Thyroid gland (tissue), 4 donors: ENCODE measurements at regions not wholly inside any gene's neighbourhood (a gene's known extent, or its start where the extent isn't known, plus 50 kb on each side); places are given as distances from the start of the nearest gene placed in this dataset.

Source experiments
- DNase-seq, 2 donors: peaks; one replicate each; pipeline ENCODE4 v3.0.0-alpha.2; 2019
- H3K27ac ChIP-seq, 3 donors: fragments of 200-600 bp; sonication (generic); 1 replicate in 2 of 3; 2 replicates in 1 of 3; pipeline ENCODE4 v1.5.1; 2016 to 2019; ENCODE audit warnings: mild to moderate bottlenecking in 1 of 3, moderate library complexity in 1 of 3
- H3K27me3 ChIP-seq: fragments of 200-600 bp; sonication (generic); one replicate; pipeline ENCODE4 v1.5.1; 2019
- H3K36me3 ChIP-seq, 2 donors: fragments of 200-600 bp; sonication (generic); one replicate each; pipeline ENCODE4 v1.5.1; 2016 to 2019
- H3K4me1 ChIP-seq, 2 donors: fragments of 200-600 bp; sonication (generic); one replicate each; pipeline ENCODE4 v1.5.1; 2017 to 2019
- H3K4me3 ChIP-seq, 3 donors: fragments of 200-600 bp; sonication (generic); replicated peaks in 1 of 3; 1 replicate in 2 of 3; 2 replicates in 1 of 3; pipeline ENCODE4 v1.5.1; 2016; ENCODE audit warnings: mild to moderate bottlenecking in 1 of 3
- H3K9me3 ChIP-seq: fragments of 200-600 bp; sonication (generic); one replicate; pipeline ENCODE4 v1.5.1; 2017
- CTCF ChIP-seq, 6 experiments: fragments of 200-600 bp in 3 of 6; fragments of 450-650 bp in 3 of 6; sonication (generic) in 3 of 6; IDR thresholded peaks; one replicate each; pipeline ENCODE4 v1.5.1; 2016 to 2019; ENCODE audit warnings: antibody characterized with exemption in 6 of 6, mild to moderate bottlenecking in 2 of 6, inconsistent platforms in 1 of 6, moderate library complexity in 1 of 6
- POLR2A ChIP-seq, 2 donors: fragments of 450-650 bp; IDR thresholded peaks; one replicate each; pipeline ENCODE4 v1.6.1; 2017; ENCODE audit warnings: antibody characterized with exemption in 2 of 2, mild to moderate bottlenecking in 2 of 2, moderate library complexity in 1 of 2
- WGBS, 2 donors: methylation state at CpG; one replicate each; pipeline ENCODE4 v1.1.5; 2017; 5-methylcytosine and 5-hydroxymethylcytosine counted together
- intact Hi-C: fragments of 100-400 bp; cut with DNase I; formaldehyde crosslinking; loops from one replicate; pipeline ENCODE4 v1.15.1; 2023

- Histone ChIP-seq H3K4me3 (no peak overlapping the region), H3K36me3 (no peaks in the 10 kb centered on the region), H3K27ac (no peak overlapping the region), H3K9me3 (no peaks in the 10 kb centered on the region), H3K27me3 (no peaks in the 10 kb centered on the region), H3K4me1 (no peaks in the 10 kb centered on the region)
- no peak for TF ChIP-seq POLR2A (IDR thresholded peaks at IDR 0.05)
- no peak for TF ChIP-seq CTCF (IDR thresholded peaks at IDR 0.05)
- WGBS, 2 donors = 88 to 93% methylated on average over 2 of the region's 2 CpGs
- DNase-seq = no peak
- intact Hi-C loops = no loop called here
Observed at GRCh38 chr16:22628994-22629393, 118.3 kb downstream of the NPIPB5 start.

- H3K4me1 ChIP-seq = no peaks in the 10 kb centered on the region
- 87 to 95% methylated on average over 4 of the region's 4 CpGs for WGBS, 2 donors
- intact Hi-C loops = no loop called here
- H3K4me3 ChIP-seq = no peak overlapping the region
- H3K27ac ChIP-seq = no peak overlapping the region
- no peaks in the 10 kb centered on the region for H3K27me3 ChIP-seq
- TF ChIP-seq CTCF (IDR thresholded peaks at IDR 0.05) (no peak), POLR2A (IDR thresholded peaks at IDR 0.05) (no peak)
- H3K9me3 ChIP-seq = no peaks in the 10 kb centered on the region
- no peak for DNase-seq
- no peaks in the 10 kb centered on the region for H3K36me3 ChIP-seq
Observed at GRCh38 chr16:22630242-22630641, 119.6 kb downstream of the NPIPB5 start.

- Histone ChIP-seq H3K4me1 (no peaks in the 10 kb centered on the region), H3K36me3 (no peaks in the 10 kb centered on the region), H3K9me3 (no peaks in the 10 kb centered on the region), H3K27ac (no peak overlapping the region), H3K27me3 (no peaks in the 10 kb centered on the region), H3K4me3 (no peak overlapping the region)
- no peak for DNase-seq
- WGBS, 2 donors = 85 to 88% methylated on average over 9 of the region's 9 CpGs
- intact Hi-C loops = no loop called here
- TF ChIP-seq CTCF (IDR thresholded peaks at IDR 0.05) (no peak), POLR2A (IDR thresholded peaks at IDR 0.05) (no peak)
Observed at GRCh38 chr16:22631264-22631663, 120.6 kb downstream of the NPIPB5 start.

GRCh38 chr16:22632606-22633005 lies 121.9 kb downstream of the NPIPB5 start:
- Histone ChIP-seq H3K9me3 (no peaks in the 10 kb centered on the region), H3K4me3 (no peak overlapping the region), H3K36me3 (no peaks in the 10 kb centered on the region), H3K4me1 (no peaks in the 10 kb centered on the region), H3K27me3 (no peaks in the 10 kb centered on the region), H3K27ac (no peak overlapping the region)
- no peak for TF ChIP-seq CTCF (IDR thresholded peaks at IDR 0.05)
- no peak for TF ChIP-seq POLR2A (IDR thresholded peaks at IDR 0.05)
- DNase-seq = no peak
- intact Hi-C loops = no loop called here
- 65 to 74% methylated on average over 4 of the region's 4 CpGs for WGBS, 2 donors

- intact Hi-C loops = no loop called here
- Histone ChIP-seq H3K36me3 (no peaks in the 10 kb centered on the region), H3K4me3 (no peak overlapping the region), H3K27ac (no peak overlapping the region), H3K9me3 (no peaks in the 10 kb centered on the region), H3K4me1 (no peaks in the 10 kb centered on the region), H3K27me3 (no peaks in the 10 kb centered on the region)
- WGBS, 2 donors = 78 to 84% methylated on average over 5 of the region's 5 CpGs
- TF ChIP-seq CTCF (IDR thresholded peaks at IDR 0.05) (no peak), POLR2A (IDR thresholded peaks at IDR 0.05) (no peak)
- no peak for DNase-seq
Observed at GRCh38 chr16:22633280-22633679, 122.6 kb downstream of the NPIPB5 start.
